Astrocyte (in vitro differentiated cells and primary cell): ENCODE measurements at regions not wholly inside any gene's neighbourhood (a gene's known extent, or its start where the extent isn't known, plus 50 kb on each side); places are given as distances from the start of the nearest gene placed in this dataset.

ENCODE experiments used
- DNase-seq: peaks from one replicate; pipeline ENCODE4 v3.0.0-alpha.2; 2010; ENCODE audit warnings: low read depth
- FAIRE-seq: peaks from 2 replicates; lab custom pipeline; 2011; peaks lifted over from hg19 to GRCh38; lab: Jason Lieb, UNC
- H2AFZ ChIP-seq: 2 replicates; pipeline ENCODE4 v1.6.0; 2012; ENCODE audit warnings: low read depth, low read length, inconsistent platforms
- H3K27ac ChIP-seq: 2 replicates; pipeline ENCODE4 v1.5.1; 2011; ENCODE audit warnings: low read depth, low read length, inconsistent platforms
- H3K27me3 ChIP-seq: 2 replicates; pipeline ENCODE4 v1.6.0; 2011; ENCODE audit warnings: low read length, inconsistent platforms; ENCODE audit not compliant: insufficient read depth
- H3K36me3 ChIP-seq: 2 replicates; pipeline ENCODE4 v1.5.1; 2011; ENCODE audit warnings: low read length, inconsistent platforms; ENCODE audit not compliant: insufficient read depth
- H3K4me1 ChIP-seq: 2 replicates; pipeline ENCODE4 v1.5.1; 2011; ENCODE audit warnings: low read length, inconsistent platforms; ENCODE audit not compliant: insufficient read depth
- H3K4me2 ChIP-seq: 2 replicates; pipeline ENCODE4 v1.6.0; 2012; ENCODE audit warnings: low read length, inconsistent platforms
- H3K4me3 ChIP-seq: 2 replicates; pipeline ENCODE4 v1.5.1; 2011; ENCODE audit warnings: low read depth, mild to moderate bottlenecking, low read length, inconsistent platforms; ENCODE audit not compliant: insufficient read depth
- H3K79me2 ChIP-seq: 2 replicates; pipeline ENCODE4 v1.6.0; 2012; ENCODE audit warnings: mild to moderate bottlenecking, low read length, inconsistent platforms; ENCODE audit not compliant: insufficient read depth
- H3K9ac ChIP-seq: 2 replicates; pipeline ENCODE4 v1.6.0; 2012; ENCODE audit warnings: mild to moderate bottlenecking, low read length, inconsistent platforms
- H3K9me3 ChIP-seq: 2 replicates; pipeline ENCODE4 v1.5.1; 2012; ENCODE audit warnings: low read depth, mild to moderate bottlenecking, low read length, inconsistent platforms; ENCODE audit not compliant: insufficient read depth
- H4K20me1 ChIP-seq: 2 replicates; pipeline ENCODE4 v1.6.0; 2012; ENCODE audit warnings: low read length, inconsistent platforms; ENCODE audit not compliant: insufficient read depth
- H3K27ac Mint-ChIP-seq: one replicate; pipeline ENCODE4 v1.8.0; 2021; ENCODE audit warnings: mild to moderate bottlenecking, mixed read lengths; ENCODE audit not compliant: unreplicated experiment
- H3K27me3 Mint-ChIP-seq: one replicate; pipeline ENCODE4 v1.8.0; 2021; ENCODE audit warnings: low read depth, mixed read lengths; ENCODE audit not compliant: unreplicated experiment
- H3K36me3 Mint-ChIP-seq: one replicate; pipeline ENCODE4 v1.8.0; 2021; ENCODE audit warnings: low read depth, mixed read lengths; ENCODE audit not compliant: unreplicated experiment
- H3K4me1 Mint-ChIP-seq: one replicate; pipeline ENCODE4 v1.8.0; 2021; ENCODE audit warnings: low read depth, mixed read lengths; ENCODE audit not compliant: unreplicated experiment
- H3K4me3 Mint-ChIP-seq: one replicate; pipeline ENCODE4 v1.8.0; 2021; ENCODE audit warnings: mild to moderate bottlenecking, moderate library complexity, mixed read lengths; ENCODE audit not compliant: unreplicated experiment
- H3K9me3 Mint-ChIP-seq: one replicate; pipeline ENCODE4 v1.8.0; 2021; ENCODE audit warnings: mild to moderate bottlenecking, mixed read lengths; ENCODE audit not compliant: unreplicated experiment
- EZH2 ChIP-seq: IDR thresholded peaks from 2 replicates; pipeline ENCODE4 v1.6.1; 2012; ENCODE audit warnings: mild to moderate bottlenecking, low read length, inconsistent platforms; ENCODE audit not compliant: insufficient read depth
- TF ChIP-seq, protein P1 (sequence below): IDR thresholded peaks from 2 replicates; pipeline ENCODE4 v1.5.1; 2011; ENCODE audit warnings: low read depth, mild to moderate bottlenecking, inconsistent platforms, low read length, moderate library complexity; ENCODE audit not compliant: insufficient read depth

- H3K36me3 ChIP-seq: no peaks in the 10 kb centered on the region
- H3K9me3 ChIP-seq: no peaks in the 10 kb centered on the region
- no peak overlapping the region for H3K4me3 ChIP-seq
- H3K79me2 ChIP-seq: no peaks in the 10 kb centered on the region
- FAIRE-seq (no peak), DNase-seq (no peak)
- Mint-ChIP-seq H3K9me3 (no peaks in the 10 kb centered on the region), H3K27me3 (no peaks in the 10 kb centered on the region), H3K4me1 (peaks cover 4% of the 10 kb centered on the region), H3K36me3 (no peaks in the 10 kb centered on the region), H3K27ac (no peak overlapping the region), H3K4me3 (no peak overlapping the region)
- H3K27me3 ChIP-seq: no peaks in the 10 kb centered on the region
- no peak overlapping the region for H3K27ac ChIP-seq
- H3K9ac ChIP-seq: no peak overlapping the region
- H4K20me1 ChIP-seq: no peaks in the 10 kb centered on the region
- no peak overlapping the region for H3K4me2 ChIP-seq
- H3K4me1 ChIP-seq: no peaks in the 10 kb centered on the region
- no peak overlapping the region for H2AFZ ChIP-seq
- TF ChIP-seq, protein P1, sequence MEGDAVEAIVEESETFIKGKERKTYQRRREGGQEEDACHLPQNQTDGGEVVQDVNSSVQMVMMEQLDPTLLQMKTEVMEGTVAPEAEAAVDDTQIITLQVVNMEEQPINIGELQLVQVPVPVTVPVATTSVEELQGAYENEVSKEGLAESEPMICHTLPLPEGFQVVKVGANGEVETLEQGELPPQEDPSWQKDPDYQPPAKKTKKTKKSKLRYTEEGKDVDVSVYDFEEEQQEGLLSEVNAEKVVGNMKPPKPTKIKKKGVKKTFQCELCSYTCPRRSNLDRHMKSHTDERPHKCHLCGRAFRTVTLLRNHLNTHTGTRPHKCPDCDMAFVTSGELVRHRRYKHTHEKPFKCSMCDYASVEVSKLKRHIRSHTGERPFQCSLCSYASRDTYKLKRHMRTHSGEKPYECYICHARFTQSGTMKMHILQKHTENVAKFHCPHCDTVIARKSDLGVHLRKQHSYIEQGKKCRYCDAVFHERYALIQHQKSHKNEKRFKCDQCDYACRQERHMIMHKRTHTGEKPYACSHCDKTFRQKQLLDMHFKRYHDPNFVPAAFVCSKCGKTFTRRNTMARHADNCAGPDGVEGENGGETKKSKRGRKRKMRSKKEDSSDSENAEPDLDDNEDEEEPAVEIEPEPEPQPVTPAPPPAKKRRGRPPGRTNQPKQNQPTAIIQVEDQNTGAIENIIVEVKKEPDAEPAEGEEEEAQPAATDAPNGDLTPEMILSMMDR: no peak
- TF ChIP-seq EZH2: no peak
These were observed 435.4 kb downstream of the GPAM start for GRCh38 chr10:111748184-111748583.

GRCh38 chr10:111750165-111750849, 433.3 kb downstream of the GPAM start:
- H2AFZ ChIP-seq: no peak overlapping the region
- no peaks in the 10 kb centered on the region for H3K9me3 ChIP-seq
- Mint-ChIP-seq H3K4me1 (peaks cover 4% of the 10 kb centered on the region), H3K27ac (no peak overlapping the region), H3K9me3 (no peaks in the 10 kb centered on the region), H3K4me3 (no peak overlapping the region), H3K36me3 (no peaks in the 10 kb centered on the region), H3K27me3 (no peaks in the 10 kb centered on the region)
- H3K27me3 ChIP-seq: no peaks in the 10 kb centered on the region
- no peak overlapping the region for H3K4me2 ChIP-seq
- no peak overlapping the region for H3K4me3 ChIP-seq
- no peak overlapping the region for H3K27ac ChIP-seq
- no peaks in the 10 kb centered on the region for H4K20me1 ChIP-seq
- no peaks in the 10 kb centered on the region for H3K79me2 ChIP-seq
- peak; percentile 47 for FAIRE-seq
- TF ChIP-seq EZH2: no peak
- TF ChIP-seq, protein P1: no peak
- H3K4me1 ChIP-seq: no peaks in the 10 kb centered on the region
- no peak overlapping the region for H3K9ac ChIP-seq
- DNase-seq: no peak
- no peaks in the 10 kb centered on the region for H3K36me3 ChIP-seq
